KMS-11 (cell line): ENCODE measurements at regions not wholly inside any gene's neighbourhood (a gene's known extent, or its start where the extent isn't known, plus 50 kb on each side); places are given as distances from the start of the nearest gene placed in this dataset.

Experiments used
- H2AFZ ChIP-seq: fragments of 200-600 bp; sonication (generic); 2 replicates; pipeline ENCODE4 v1.6.1; 2016; ENCODE audit warnings: antibody characterized with exemption, mixed run types, low read depth
- H3K27ac ChIP-seq: fragments of 200-600 bp; sonication (generic); 2 replicates; pipeline ENCODE4 v1.6.1; 2016; ENCODE audit warnings: mild to moderate bottlenecking, mixed run types
- H3K27me3 ChIP-seq: fragments of 200-600 bp; sonication (generic); 2 replicates; pipeline ENCODE4 v1.6.1; 2017; ENCODE audit warnings: mild to moderate bottlenecking, low read depth, mixed run types, moderate library complexity; ENCODE audit not compliant: insufficient read depth
- H3K36me3 ChIP-seq: fragments of 200-600 bp; sonication (generic); 2 replicates; pipeline ENCODE4 v1.6.1; 2017; ENCODE audit warnings: mild to moderate bottlenecking, mixed run types; ENCODE audit not compliant: insufficient read depth
- H3K4me1 ChIP-seq: fragments of 200-600 bp; sonication (generic); 2 replicates; pipeline ENCODE4 v1.6.1; 2016; ENCODE audit warnings: mild to moderate bottlenecking, low read depth, mixed run types; ENCODE audit not compliant: poor library complexity, severe bottlenecking
- H3K4me2 ChIP-seq: fragments of 200-600 bp; sonication (generic); 2 replicates; pipeline ENCODE4 v1.7.0; 2016; ENCODE audit warnings: mild to moderate bottlenecking, mixed run types
- H3K4me3 ChIP-seq: fragments of 200-600 bp; sonication (generic); IDR thresholded peaks from 2 replicates; pipeline ENCODE4 v1.6.1; 2017; ENCODE audit warnings: low read depth, low read length, mixed read lengths; ENCODE audit not compliant: insufficient read depth
- H3K79me2 ChIP-seq: fragments of 200-600 bp; sonication (generic); 2 replicates; pipeline ENCODE4 v1.6.1; 2016; ENCODE audit warnings: low read depth, mixed run types; ENCODE audit not compliant: insufficient read depth
- H3K9ac ChIP-seq: fragments of 200-600 bp; sonication (generic); 2 replicates; pipeline ENCODE4 v1.6.1; 2016; ENCODE audit warnings: mild to moderate bottlenecking, mixed run types
- H4K20me1 ChIP-seq: fragments of 200-600 bp; sonication (generic); 2 replicates; pipeline ENCODE4 v1.6.1; 2016; ENCODE audit warnings: mild to moderate bottlenecking, mixed run types; ENCODE audit not compliant: insufficient read depth
- CTCF ChIP-seq: fragments of 200-600 bp; sonication (generic); conservative IDR thresholded peaks from 2 replicates; pipeline ENCODE4 v1.6.1; 2017; ENCODE audit warnings: low read depth, mild to moderate bottlenecking, antibody characterized with exemption, low read length, moderate library complexity, mixed read lengths

DNA sequence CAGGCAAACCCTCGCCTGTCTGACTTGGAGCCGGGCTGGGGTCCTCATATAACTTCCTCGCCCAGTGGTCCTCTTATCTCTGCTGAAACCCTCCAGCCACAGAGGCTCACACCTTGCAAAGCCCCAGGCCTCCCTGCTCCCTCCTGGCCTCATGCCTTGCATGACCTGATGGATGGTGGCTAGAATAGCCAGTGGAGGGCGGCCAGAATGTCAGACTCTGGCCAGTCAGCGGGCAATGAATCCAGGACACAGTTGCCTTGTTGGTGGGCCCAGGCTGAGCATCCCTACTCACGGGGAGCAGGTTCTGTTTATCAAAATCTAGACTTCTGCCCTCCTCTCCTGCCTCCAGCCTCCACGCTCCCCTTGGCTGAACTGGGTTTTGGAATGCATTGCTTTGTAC lies 69.1 kb upstream of the WNT11 start:
- no peaks in the 10 kb centered on the region for H3K27me3 ChIP-seq
- H3K79me2 ChIP-seq: no peaks in the 10 kb centered on the region
- H4K20me1 ChIP-seq: no peaks in the 10 kb centered on the region
- no peak overlapping the region for H3K4me2 ChIP-seq
- H3K27ac ChIP-seq: no peak overlapping the region
- no peak for TF ChIP-seq CTCF
- no peak overlapping the region for H2AFZ ChIP-seq
- H3K4me3 ChIP-seq: no peak overlapping the region
- no peaks in the 10 kb centered on the region for H3K36me3 ChIP-seq
- H3K9ac ChIP-seq: no peak overlapping the region
- H3K4me1 ChIP-seq: peaks cover 16% of the 10 kb centered on the region

DNA sequence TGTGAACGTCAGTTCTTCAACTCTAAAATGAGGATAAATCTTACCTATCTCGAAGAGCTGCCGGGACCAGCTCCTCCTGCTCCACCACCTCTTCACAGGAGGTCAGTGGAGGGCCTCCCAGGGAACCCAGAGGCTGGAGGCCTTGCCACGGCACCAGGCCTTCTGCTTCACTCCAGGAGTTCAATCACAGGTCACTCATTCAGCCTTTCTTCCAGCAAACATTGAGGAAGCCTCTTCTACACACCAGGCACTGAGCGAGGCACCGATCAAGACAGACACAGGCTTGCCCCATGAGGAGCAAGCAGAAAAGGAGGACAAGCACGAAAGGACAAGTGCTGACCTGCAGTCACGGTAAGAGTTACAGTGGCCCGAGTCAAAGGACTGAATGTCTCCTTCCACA lies 64.8 kb upstream of the WNT11 start:
- Histone ChIP-seq H3K79me2 (no peaks in the 10 kb centered on the region), H4K20me1 (no peaks in the 10 kb centered on the region), H3K4me2 (no peak overlapping the region), H3K36me3 (no peaks in the 10 kb centered on the region), H2AFZ (no peak overlapping the region), H3K4me3 (no peak overlapping the region), H3K27me3 (no peaks in the 10 kb centered on the region), H3K9ac (no peak overlapping the region), H3K27ac (no peak overlapping the region), H3K4me1 (no peaks in the 10 kb centered on the region)
- no peak for TF ChIP-seq CTCF

DNA sequence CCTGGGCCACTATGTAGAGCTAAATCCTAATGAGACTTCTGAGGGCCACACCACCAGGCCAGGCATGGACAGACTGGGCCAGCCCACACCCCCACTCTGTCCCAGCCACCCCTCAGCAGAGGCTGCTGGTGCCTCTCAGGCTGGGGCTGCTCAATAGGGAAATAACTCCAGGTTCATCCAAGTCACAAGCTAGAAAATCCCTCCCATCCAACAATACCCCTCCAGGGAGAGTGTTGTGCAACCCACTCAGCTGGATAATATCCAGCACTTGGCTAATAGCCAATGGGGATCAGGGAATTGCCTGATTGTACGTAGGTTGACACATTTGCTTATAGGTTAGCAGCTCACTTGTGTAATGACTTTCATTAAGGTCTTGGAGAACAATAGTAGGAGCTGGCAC lies 64.1 kb upstream of the WNT11 start:
- no peak overlapping the region for H3K4me3 ChIP-seq
- no peak overlapping the region for H3K4me2 ChIP-seq
- TF ChIP-seq CTCF: no peak
- no peaks in the 10 kb centered on the region for H3K79me2 ChIP-seq
- no peak overlapping the region for H3K9ac ChIP-seq
- H3K27me3 ChIP-seq: no peaks in the 10 kb centered on the region
- H4K20me1 ChIP-seq: no peaks in the 10 kb centered on the region
- no peak overlapping the region for H2AFZ ChIP-seq
- H3K4me1 ChIP-seq: no peaks in the 10 kb centered on the region
- no peaks in the 10 kb centered on the region for H3K36me3 ChIP-seq
- no peak overlapping the region for H3K27ac ChIP-seq

GRCh38 chr11:76269661-76270261 lies 63.5 kb upstream of the WNT11 start:
- H3K27ac ChIP-seq: no peak overlapping the region
- H4K20me1 ChIP-seq: no peaks in the 10 kb centered on the region
- H3K36me3 ChIP-seq: no peaks in the 10 kb centered on the region
- H3K4me3 ChIP-seq: no peak overlapping the region
- no peak overlapping the region for H3K4me2 ChIP-seq
- H3K4me1 ChIP-seq: no peaks in the 10 kb centered on the region
- no peak overlapping the region for H3K9ac ChIP-seq
- H3K79me2 ChIP-seq: no peaks in the 10 kb centered on the region
- no peak overlapping the region for H2AFZ ChIP-seq
- no peaks in the 10 kb centered on the region for H3K27me3 ChIP-seq
- no peak for TF ChIP-seq CTCF

DNA sequence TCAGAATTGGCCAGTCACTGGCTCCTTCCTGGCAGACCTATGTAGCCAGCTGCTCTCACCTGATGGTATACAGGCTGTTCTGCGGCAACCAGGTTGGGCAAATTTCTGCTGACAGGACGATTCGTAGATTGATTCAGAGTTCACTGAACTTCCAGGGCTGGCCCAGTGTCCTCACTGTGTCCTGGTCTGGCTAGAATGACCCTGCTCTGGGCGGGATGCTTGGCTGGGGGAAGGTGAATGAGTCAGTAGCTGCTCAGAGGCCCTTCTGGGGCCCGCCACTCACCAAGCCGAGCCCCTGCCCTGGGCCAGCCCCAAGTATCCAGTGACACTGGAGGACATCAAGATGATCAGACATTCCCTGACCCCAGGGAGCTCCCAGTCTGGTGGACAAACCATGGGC lies 62.9 kb upstream of the WNT11 start:
- H3K27ac ChIP-seq: no peak overlapping the region
- no peak for TF ChIP-seq CTCF
- no peak overlapping the region for H3K4me2 ChIP-seq
- no peaks in the 10 kb centered on the region for H3K27me3 ChIP-seq
- H3K79me2 ChIP-seq: no peaks in the 10 kb centered on the region
- no peaks in the 10 kb centered on the region for H3K36me3 ChIP-seq
- H2AFZ ChIP-seq: no peak overlapping the region
- no peak overlapping the region for H3K9ac ChIP-seq
- H3K4me1 ChIP-seq: no peaks in the 10 kb centered on the region
- H3K4me3 ChIP-seq: no peak overlapping the region
- H4K20me1 ChIP-seq: no peaks in the 10 kb centered on the region
